Suprapubic skin (tissue), 4 donors: ENCODE measurements at regions not wholly inside any gene's neighbourhood (a gene's known extent, or its start where the extent isn't known, plus 50 kb on each side); places are given as distances from the start of the nearest gene placed in this dataset.
"Not testable (repeated sequence)": the region's sequence is repeated elsewhere in the genome, so short reads cannot be mapped to it uniquely, and the experiment has no call there.

Experiments used
- DNase-seq, 2 donors: peaks; one replicate each; pipeline ENCODE4 v3.0.0-alpha.2; 2019; ENCODE audit warnings: low spot score in 2 of 2
- H3K27ac ChIP-seq: fragments of 200-600 bp; sonication (generic); one replicate; pipeline ENCODE4 v1.5.1; 2019
- H3K27me3 ChIP-seq: fragments of 200-600 bp; sonication (generic); one replicate; pipeline ENCODE4 v1.5.1; 2019
- H3K36me3 ChIP-seq: fragments of 200-600 bp; sonication (generic); one replicate; pipeline ENCODE4 v1.5.1; 2019
- H3K4me1 ChIP-seq: fragments of 200-600 bp; sonication (generic); one replicate; pipeline ENCODE4 v1.5.1; 2019
- H3K4me3 ChIP-seq: fragments of 200-600 bp; sonication (generic); one replicate; pipeline ENCODE4 v1.5.1; 2019; ENCODE audit warnings: mild to moderate bottlenecking
- H3K9me3 ChIP-seq: fragments of 200-600 bp; sonication (generic); one replicate; pipeline ENCODE4 v1.5.1; 2019
- CTCF ChIP-seq, 2 donors: fragments of 200-600 bp in 1 of 2; fragments of 450-650 bp in 1 of 2; sonication (generic) in 1 of 2; IDR thresholded peaks; one replicate each; pipeline ENCODE4 v1.5.1; 2016 to 2019; ENCODE audit warnings: antibody characterized with exemption in 2 of 2, mild to moderate bottlenecking in 1 of 2, moderate library complexity in 1 of 2
- EP300 ChIP-seq: sonication (generic); formaldehyde crosslinking; IDR thresholded peaks from one replicate; pipeline ENCODE4 v1.6.1; 2017; ENCODE audit warnings: antibody characterized with exemption
- POLR2A ChIP-seq, 2 donors: fragments of 450-650 bp; IDR thresholded peaks; one replicate each; pipeline ENCODE4 v1.6.1; 2017; ENCODE audit warnings: antibody characterized with exemption in 2 of 2, mild to moderate bottlenecking in 2 of 2, moderate library complexity in 2 of 2
- POLR2AphosphoS5 ChIP-seq, 3 donors: sonication (generic); formaldehyde crosslinking; IDR thresholded peaks; one replicate each; pipeline ENCODE4 v1.6.1; 2017; ENCODE audit warnings: antibody characterized with exemption in 3 of 3
- WGBS: methylation state at CpG from one replicate; pipeline ENCODE4 v1.1.5; 2018; 5-methylcytosine and 5-hydroxymethylcytosine counted together

- no peak overlapping the region for H3K4me3 ChIP-seq
- no peak for TF ChIP-seq POLR2AphosphoS5 (IDR thresholded peaks at IDR 0.05)
- no peak for TF ChIP-seq CTCF (IDR thresholded peaks at IDR 0.05)
- no peak for TF ChIP-seq EP300
- no peak for TF ChIP-seq POLR2A (IDR thresholded peaks at IDR 0.05)
- no peaks in the 10 kb centered on the region for H3K27me3 ChIP-seq
- no peaks in the 10 kb centered on the region for H3K9me3 ChIP-seq
- no peak overlapping the region for H3K27ac ChIP-seq
- no peaks in the 10 kb centered on the region for H3K36me3 ChIP-seq
- H3K4me1 ChIP-seq = no peaks in the 10 kb centered on the region
- DNase-seq = no peak
- WGBS = 46% methylated on average over 3 of the region's 3 CpGs
Observed at GRCh38 chr13:61215116-61215515, 200.5 kb downstream of the PCDH20 start.

GRCh38 chr13:61214551-61214950, 201.1 kb downstream of the PCDH20 start:
- 64% methylated on average over 4 of the region's 4 CpGs for WGBS
- DNase-seq = no peak

GRCh38 chr13:61205898-61206297, 209.8 kb downstream of the PCDH20 start:
- H3K27me3 ChIP-seq, H3K9me3 ChIP-seq, H3K36me3 ChIP-seq, H3K4me1 ChIP-seq, H3K27ac ChIP-seq, H3K4me3 ChIP-seq, DNase-seq: not testable (repeated sequence)
- 87% methylated on average over 11 of the region's 11 CpGs for WGBS

More at GRCh38 chr13:61214551-61214950, 201.1 kb downstream of the PCDH20 start:
- no peaks in the 10 kb centered on the region for H3K9me3 ChIP-seq
- H3K27ac ChIP-seq = no peak overlapping the region
- no peaks in the 10 kb centered on the region for H3K36me3 ChIP-seq
- H3K4me1 ChIP-seq = no peaks in the 10 kb centered on the region
- TF ChIP-seq POLR2A (IDR thresholded peaks at IDR 0.05) = no peak
- H3K4me3 ChIP-seq = no peak overlapping the region
- no peaks in the 10 kb centered on the region for H3K27me3 ChIP-seq

GRCh38 chr13:61204025-61204424, 211.6 kb downstream of the PCDH20 start:
- Histone ChIP-seq H3K9me3 (no peaks in the 10 kb centered on the region), H3K4me1 (no peaks in the 10 kb centered on the region), H3K27ac (no peak overlapping the region), H3K27me3 (peaks cover 2% of the 10 kb centered on the region), H3K36me3 (no peaks in the 10 kb centered on the region), H3K4me3 (no peak overlapping the region)
- no peak for DNase-seq
- WGBS = 86% methylated on average over 1 of the region's 1 CpG
- TF ChIP-seq CTCF (IDR thresholded peaks at IDR 0.05) (no peak), POLR2A (IDR thresholded peaks at IDR 0.05) (no peak), POLR2AphosphoS5 (IDR thresholded peaks at IDR 0.05) (no peak), EP300 (no peak)

GRCh38 chr13:61202042-61202441, 213.6 kb downstream of the PCDH20 start:
- Histone ChIP-seq H3K36me3 (no peaks in the 10 kb centered on the region), H3K4me1 (no peaks in the 10 kb centered on the region), H3K27me3 (peaks cover 2% of the 10 kb centered on the region), H3K9me3 (no peaks in the 10 kb centered on the region), H3K4me3 (no peak overlapping the region), H3K27ac (no peak overlapping the region)
- WGBS = 23% methylated on average over 1 of the region's 1 CpG
- TF ChIP-seq CTCF (IDR thresholded peaks at IDR 0.05) (no peak), EP300 (no peak), POLR2AphosphoS5 (IDR thresholded peaks at IDR 0.05) (no peak), POLR2A (IDR thresholded peaks at IDR 0.05) (no peak)
- no peak for DNase-seq

- Histone ChIP-seq H3K27ac (no peak overlapping the region), H3K27me3 (no peaks in the 10 kb centered on the region), H3K9me3 (no peaks in the 10 kb centered on the region), H3K4me1 (no peaks in the 10 kb centered on the region), H3K36me3 (no peaks in the 10 kb centered on the region), H3K4me3 (no peak overlapping the region)
- DNase-seq = no peak
- 58% methylated on average over 1 of the region's 1 CpG for WGBS
- TF ChIP-seq POLR2A (IDR thresholded peaks at IDR 0.05) (no peak), POLR2AphosphoS5 (IDR thresholded peaks at IDR 0.05) (no peak), CTCF (IDR thresholded peaks at IDR 0.05) (no peak), EP300 (no peak)
Observed at GRCh38 chr13:61192826-61193225, 222.8 kb downstream of the PCDH20 start.
